ENCODE measurements at regions not wholly inside any gene's neighbourhood (a gene's known extent, or its start where the extent isn't known, plus 50 kb on each side); places are given as distances from the start of the nearest gene placed in this dataset.

GRCh38 chr2:16167451-16167861 lies 227.1 kb downstream of the MYCN start:
- H3K27ac ChIP-seq (ENCODE audit: insufficient read length, low read depth, low read length), result no peak overlapping the region
- H3K4me1 Mint-ChIP-seq, result peaks cover 46 to 47% of the 10 kb centered on the region in 2 experiments

More at GRCh38 chr2:16167451-16167861, 227.1 kb downstream of the MYCN start:
- no peak overlapping the region for H3K14ac ChIP-seq (ENCODE audit: insufficient read depth, low read length)
- H3K4me2 ChIP-seq (ENCODE audit: insufficient read depth, insufficient read length, low read length), result no peak overlapping the region
- H2BK15ac ChIP-seq (ENCODE audit: low read depth, low read length), result no peak overlapping the region
- no peak overlapping the region for H3K9ac ChIP-seq (ENCODE audit: extremely low read depth, insufficient read length, low read length)
- H4K20me1 ChIP-seq (ENCODE audit: control insufficient read depth, insufficient read depth, insufficient read length), result no peaks in the 10 kb centered on the region
- H3K23ac ChIP-seq (ENCODE audit: insufficient read length, low read depth, low read length), result no peak overlapping the region
- DNase-seq, result no peak
- H3K27ac Mint-ChIP-seq, result peak overlapping the region in 2 of 3 experiments; percentile 5 to 20; a peak in 2 of 7 replicates
- peaks cover 0 to 2% (median 0%) of the 10 kb centered on the region in 3 experiments; a peak in 2 of 7 replicates for H3K36me3 Mint-ChIP-seq (ENCODE audit: insufficient read depth in 1 of 3, low read depth in 3 of 3)
- H4K8ac ChIP-seq (replicated peaks; ENCODE audit: insufficient read length, low read depth, low read length), result no peak overlapping the region
- H2BK120ac ChIP-seq (ENCODE audit: low read depth, low read length, poor library complexity, severe bottlenecking), result no peak overlapping the region
- no peak overlapping the region for H4K5ac ChIP-seq (ENCODE audit: insufficient read length, low read depth, low read length)
- no peaks in the 10 kb centered on the region for H3K79me2 ChIP-seq (ENCODE audit: insufficient read depth, low read length)
- H3K23me2 ChIP-seq (ENCODE audit: insufficient read length, low read depth, low read length, poor library complexity, severe bottlenecking), result no peaks in the 10 kb centered on the region
- H3K4me3 Mint-ChIP-seq, result no peak overlapping the region
- no CpG with 5 or more reads among the region's 6 CpGs for WGBS (ENCODE audit: extremely low coverage, insufficient read length, low lambda C conversion rate)
- TF ChIP-seq CTCF (conservative IDR thresholded peaks at IDR 0.05), result no peak
- H3K4me1 ChIP-seq (ENCODE audit: insufficient read depth, low read length), result peaks cover 7% of the 10 kb centered on the region
- H3T11ph ChIP-seq (ENCODE audit: low read length), result no peak overlapping the region
- H3K27me3 Mint-ChIP-seq (ENCODE audit: low read depth), result peaks cover 2% of the 10 kb centered on the region; the same call in 1 of the 2 replicates
- no peaks in the 10 kb centered on the region for H3K79me1 ChIP-seq (ENCODE audit: insufficient read depth, low read depth, low read length, poor library complexity, severe bottlenecking)
- H3K27me3 ChIP-seq (ENCODE audit: insufficient read depth, low read length), result no peaks in the 10 kb centered on the region
- H3K4ac ChIP-seq (ENCODE audit: low read depth, low read length), result no peak overlapping the region
- no peak overlapping the region for H2BK20ac ChIP-seq (ENCODE audit: low read depth, low read length, poor library complexity, severe bottlenecking)
- no peak overlapping the region for H2BK5ac ChIP-seq (ENCODE audit: insufficient read length, low read length)
- H3K9me3 ChIP-seq (ENCODE audit: control insufficient read depth, low read depth, low read length), result no peaks in the 10 kb centered on the region
- H3K56ac ChIP-seq (ENCODE audit: insufficient read length, low read depth, low read length), result no peak overlapping the region
- no peak overlapping the region for H2AFZ ChIP-seq (ENCODE audit: low read length)
- H3K18ac ChIP-seq (ENCODE audit: insufficient read length, low read depth, low read length), result no peak overlapping the region
- H2AK5ac ChIP-seq (ENCODE audit: insufficient read length, low read length), result no peak overlapping the region
- no peak overlapping the region for H2BK12ac ChIP-seq (ENCODE audit: insufficient read length, low read depth, low read length)
- H3K9me3 Mint-ChIP-seq, result no peaks in the 10 kb centered on the region; a peak in 1 of 5 replicates
- no peak overlapping the region for H4K91ac ChIP-seq (ENCODE audit: insufficient read length, low read depth, low read length)

All from H9 (cell line).